ENCODE measurements at regions not wholly inside any gene's neighbourhood (a gene's known extent, or its start where the extent isn't known, plus 50 kb on each side); places are given as distances from the start of the nearest gene placed in this dataset.

DNA sequence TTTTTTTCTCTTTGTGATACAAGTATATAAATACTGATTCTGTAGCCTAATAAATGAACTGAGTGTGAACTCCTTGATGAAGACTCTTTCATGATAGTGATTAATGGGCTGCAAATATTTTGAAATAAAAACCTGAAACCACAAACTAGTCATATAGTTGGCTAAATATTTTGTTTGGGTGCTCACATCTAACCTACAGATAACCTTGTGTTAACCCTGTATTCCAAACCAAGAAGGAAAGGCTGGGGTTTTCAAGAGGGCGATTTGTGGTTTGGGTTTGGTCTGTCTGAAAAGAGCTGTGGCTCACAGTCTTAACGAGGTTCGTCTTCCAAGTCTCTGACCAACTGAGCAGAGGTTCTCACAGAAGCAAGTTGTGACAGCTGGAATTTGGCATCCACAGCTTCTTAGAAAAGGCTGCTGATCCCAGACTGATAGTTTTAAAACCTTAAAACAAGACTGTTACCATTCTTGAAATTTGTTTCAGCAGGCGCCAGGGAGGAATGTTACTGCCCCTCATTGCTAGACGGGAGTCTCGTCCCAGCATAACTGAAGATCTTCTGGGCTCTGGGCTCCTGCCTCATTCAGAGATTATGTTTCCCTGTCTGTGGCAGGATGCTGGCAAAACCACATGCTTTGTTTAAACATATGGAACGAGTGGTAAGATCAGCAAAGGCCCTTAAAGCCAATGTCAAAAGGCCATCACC, 736.4 kb upstream of the MARCKS start:
- DNase-seq = no peak

DNA sequence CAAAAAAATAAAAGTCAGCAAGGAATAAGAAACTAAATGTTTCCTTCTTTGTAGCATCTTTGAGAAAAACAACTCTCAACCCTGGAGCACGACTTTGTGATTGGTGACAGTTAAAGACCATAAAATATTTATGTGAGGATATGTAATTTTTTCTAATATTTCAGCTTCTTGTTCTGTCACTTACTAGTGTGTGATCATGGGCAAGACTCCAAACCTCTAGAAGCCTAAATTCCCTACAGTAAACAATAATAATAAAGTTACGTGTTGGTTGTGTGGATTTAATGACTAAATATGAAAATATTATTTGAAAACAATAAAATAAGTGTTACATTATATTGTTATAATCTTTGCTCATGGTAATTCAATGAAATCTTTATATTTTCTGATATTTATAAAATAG, 735.6 kb upstream of the MARCKS start:
- DNase-seq = no peak

DNA sequence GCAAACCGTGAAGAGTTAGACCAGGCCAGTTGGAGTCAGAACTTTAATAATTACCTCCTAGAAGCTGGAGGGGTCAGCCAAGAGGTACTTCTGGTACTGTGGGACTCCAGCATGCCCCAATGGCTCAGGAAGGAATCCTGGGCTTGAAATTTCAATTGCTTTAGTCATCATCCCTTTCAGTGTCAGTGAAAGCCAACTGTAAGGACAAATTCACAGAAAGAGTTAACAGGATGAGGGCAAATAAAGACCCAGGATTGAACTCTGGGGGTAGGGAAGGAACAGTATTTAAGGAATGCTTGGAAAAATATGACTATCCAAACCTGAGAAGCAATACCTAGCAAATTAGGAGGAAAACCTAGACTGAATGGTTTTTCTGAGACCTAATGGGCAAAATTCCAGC, 735.1 kb upstream of the MARCKS start:
- no peak for DNase-seq

DNA sequence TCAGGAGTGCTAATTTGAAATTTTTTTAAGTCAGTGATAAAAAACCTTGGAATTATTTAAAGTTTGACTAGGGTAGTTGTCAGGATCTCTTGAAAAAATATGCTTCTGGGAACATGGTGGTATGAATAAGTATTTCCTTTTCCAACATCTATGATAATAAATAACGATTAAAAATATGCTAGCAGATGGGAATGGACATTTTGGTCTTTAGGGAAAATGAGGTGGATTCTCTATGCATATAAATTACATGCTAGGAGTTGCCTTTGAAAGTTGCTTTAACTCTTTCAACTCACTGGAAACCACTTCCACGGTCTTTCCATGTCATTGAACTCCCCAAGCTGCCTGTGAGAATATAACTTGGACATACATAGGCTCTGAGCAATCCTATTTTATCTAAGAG, 731.5 kb upstream of the MARCKS start:
- DNase-seq = no peak

DNA sequence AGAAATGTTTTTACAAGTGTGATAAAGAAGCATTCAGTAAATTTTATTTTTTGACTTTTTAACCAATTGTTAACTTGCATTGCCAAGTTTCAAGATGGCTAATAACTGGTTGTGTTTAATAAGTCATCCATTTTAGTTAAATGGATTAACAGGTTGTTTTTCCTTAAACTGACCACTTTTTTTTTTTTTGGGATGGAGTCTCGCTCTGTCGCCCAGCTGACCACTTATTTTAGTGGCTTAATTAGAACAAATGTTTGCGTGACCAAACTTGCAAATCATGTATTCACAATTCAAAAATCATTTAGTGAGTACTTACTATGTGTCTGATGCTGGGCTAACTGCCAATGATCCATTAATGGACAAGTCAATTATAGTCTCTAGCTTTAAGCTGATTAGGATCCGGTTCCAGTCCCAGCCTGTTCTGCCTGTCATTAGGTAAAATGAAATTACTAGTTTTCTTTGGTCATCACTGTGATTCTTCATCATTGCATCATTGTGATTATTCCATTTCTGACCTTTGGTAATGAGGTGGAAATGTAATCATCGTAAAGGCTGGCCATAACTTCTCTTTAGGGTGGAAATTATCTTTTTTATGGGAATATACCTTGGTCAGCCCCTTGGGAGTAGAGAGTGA, 729.2 kb upstream of the MARCKS start:
- DNase-seq = peak; percentile 30

DNA sequence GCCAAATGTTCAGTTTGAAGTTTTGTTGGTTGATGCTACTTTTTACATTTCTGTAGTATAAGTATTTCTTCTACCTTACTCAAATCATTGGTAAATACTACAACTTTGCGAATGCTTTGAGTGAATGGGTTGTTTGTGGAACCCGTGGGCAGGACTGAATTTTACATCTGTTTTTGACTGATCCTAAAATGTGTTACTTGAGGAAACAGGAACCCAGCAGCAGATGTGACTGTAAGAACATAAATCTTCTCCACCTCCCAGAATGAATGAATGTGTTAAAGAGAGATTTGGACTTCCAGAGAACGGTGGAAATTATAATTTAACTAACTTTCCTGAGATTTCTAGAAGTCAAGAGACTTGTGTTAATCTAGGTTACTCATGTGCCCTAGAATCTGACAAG, 728.5 kb upstream of the MARCKS start:
- DNase-seq = no peak

DNA sequence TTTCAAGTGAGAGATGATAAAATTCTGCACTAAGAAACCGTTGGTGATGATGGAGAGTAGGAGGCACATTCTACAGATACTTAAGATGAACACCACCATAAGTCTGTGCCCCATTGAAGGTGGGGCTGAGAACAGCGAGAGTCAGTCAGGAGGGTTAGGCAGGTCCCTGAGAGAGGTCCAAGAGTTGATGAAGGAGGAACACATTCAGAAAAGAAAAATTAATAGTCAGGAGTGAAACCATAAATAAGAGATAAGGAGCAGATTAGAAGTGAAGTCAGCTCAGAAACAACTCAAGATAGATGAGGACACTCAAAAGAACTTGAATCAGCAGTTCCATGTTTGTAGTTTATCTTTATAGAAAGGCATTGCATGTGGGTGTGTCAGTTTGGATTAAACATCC, 727.2 kb upstream of the MARCKS start:
- DNase-seq = no peak

DNA sequence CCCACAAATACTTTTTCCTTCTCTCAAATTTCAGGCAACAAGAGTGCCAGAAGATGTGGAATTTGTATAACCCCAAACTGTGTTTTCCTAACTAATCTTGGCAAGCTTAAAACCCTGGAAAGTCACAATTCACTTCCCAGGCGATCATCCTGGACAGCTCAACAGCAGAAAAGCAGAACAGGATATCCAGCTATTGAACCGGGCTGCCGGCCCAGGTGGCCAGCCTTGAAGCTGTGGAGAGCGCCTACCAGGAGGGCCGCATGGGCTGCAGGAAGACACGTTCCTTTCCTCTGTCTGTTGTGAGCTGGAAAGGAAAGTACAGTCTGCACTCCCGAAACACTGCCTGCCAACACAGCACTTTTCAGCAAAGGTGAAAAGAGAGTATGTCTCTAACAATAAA, 719.7 kb upstream of the MARCKS start:
- no peak for DNase-seq

DNA sequence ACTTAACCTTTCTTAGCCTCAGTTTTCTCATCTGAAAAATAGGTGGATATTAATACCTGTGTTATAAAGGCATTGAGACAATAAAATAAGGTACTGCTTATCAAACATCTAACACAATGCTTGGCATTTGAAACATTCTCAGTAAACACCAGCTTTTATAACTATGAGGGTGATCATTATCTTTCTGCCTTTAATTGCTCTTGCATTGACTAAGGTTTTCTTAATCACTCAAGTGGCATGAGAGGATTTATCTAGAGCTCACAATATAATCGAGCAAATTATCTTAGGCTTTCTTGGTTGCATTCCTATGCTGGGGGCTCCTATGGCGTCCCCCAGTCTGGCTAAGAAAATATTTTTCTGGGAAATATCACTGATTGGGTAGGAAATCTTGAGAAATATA, 716.4 kb upstream of the MARCKS start:
- no peak for DNase-seq

DNA sequence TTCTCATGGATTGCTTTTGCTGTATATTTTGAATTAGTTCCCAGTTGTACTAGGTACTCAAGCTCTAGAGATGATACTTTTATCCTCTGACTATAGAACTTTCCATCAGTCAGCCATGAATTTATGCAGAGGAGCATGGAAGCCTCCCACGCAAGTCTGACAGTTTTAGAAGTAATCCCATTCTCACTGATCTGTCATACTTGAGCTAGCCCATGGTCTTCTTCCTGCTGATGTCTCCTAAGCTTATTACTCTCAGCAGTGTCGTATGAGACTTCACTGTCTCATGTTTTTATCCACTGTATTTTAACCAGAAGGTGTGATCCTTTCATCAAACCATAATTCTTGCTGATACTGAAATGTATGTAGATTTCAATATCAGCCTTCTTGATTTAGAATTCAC, 715.2 kb upstream of the MARCKS start:
- no peak for DNase-seq

DNA sequence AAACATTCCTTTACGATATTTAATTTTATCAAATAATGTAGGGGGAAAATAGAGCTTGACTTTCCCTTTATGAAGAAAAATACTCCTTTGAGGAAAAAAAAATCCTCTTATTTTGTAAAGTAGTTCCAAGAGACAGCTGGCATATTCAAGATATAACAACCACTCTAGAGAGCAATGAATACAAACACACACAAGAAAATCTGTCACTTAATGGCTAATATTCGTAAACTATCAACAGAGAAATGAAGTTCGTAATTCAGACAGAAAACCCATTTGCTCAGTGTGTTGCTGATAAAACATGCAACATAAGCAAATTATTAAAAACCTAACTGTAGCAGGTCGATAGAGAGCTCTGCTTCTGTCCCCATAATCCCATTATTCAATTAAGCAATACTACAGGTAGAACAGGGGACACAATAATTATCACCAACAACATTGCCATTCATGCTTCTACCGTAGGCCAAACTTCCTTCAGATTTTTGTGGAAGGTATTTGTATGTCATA, 714.4 kb upstream of the MARCKS start:
- DNase-seq = no peak

DNA sequence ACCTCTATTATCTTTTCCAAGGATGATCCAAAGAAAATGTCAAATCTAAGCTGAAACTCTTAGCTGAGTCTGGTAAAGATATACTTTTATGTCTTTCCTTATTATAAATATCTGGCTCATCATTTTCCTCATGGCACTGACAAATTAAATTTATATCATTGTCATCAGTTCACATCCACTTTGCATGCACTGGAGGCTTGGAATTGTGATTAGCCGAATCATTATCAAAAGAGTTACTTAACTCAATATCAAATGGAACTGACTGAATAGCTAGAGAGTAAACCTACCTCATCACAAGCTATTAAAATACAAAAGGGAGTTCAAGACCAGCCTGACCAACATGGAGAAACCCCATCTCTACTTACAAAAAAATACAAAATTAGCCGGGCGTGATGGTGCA, 713.9 kb upstream of the MARCKS start:
- no peak for DNase-seq

DNA sequence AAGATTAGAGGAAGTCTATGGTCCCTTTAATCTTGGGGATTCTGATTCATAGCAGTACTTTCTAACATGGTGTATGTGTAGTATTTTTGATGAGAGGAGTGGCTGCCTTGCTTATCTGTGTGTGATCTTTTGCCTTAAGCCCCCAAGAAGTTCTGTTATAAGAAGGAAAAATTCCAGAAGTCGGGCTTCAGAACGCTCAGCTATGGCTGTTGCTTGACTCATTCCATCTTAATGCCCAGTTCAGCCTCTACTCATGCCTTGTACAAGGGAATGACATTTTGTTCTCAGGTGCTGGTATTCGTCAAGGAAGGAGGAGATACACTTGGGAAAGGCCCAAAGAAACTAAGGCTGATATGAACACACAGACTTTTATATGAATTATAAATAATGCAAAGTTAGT, 713.0 kb upstream of the MARCKS start:
- DNase-seq = no peak

DNA sequence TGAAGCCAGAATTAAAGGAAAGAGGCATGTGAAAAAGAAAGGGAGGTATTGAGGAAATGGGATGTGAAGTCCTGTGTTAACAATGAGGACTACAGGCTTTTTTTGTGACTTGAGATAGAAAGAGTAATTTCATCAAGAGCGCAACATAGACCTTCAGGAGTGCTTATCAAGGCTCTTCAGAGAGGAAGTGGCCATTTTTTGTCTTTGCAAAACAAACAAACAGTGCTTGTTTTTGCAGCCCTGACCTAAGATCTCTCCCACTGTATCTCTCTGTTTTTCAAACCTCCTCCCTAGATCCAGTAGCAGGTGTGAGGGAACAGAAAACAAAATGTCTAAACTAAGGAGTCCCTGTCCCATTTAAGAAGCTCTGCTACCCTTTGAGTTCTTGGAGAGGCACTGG, 710.3 kb upstream of the MARCKS start:
- no peak for DNase-seq

DNA sequence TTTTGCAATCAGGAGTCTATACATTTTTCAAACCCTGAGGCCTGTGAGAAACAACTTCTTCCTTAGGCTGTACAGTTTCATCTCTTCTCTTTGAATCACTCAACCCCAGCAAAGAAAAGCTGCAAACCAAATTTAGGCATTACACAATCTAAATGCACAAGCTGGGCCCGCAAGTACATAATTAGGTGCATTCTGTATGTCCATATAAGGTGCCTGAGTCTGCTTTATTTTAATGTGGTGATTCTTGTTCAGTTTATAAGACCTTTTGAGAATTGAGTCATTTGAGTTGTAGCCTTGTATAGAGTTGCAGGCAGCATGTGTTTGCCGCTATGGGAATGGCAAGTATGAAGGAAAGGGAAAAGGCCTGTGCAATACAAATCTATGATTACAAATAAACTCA, 709.6 kb upstream of the MARCKS start:
- DNase-seq = no peak

DNA sequence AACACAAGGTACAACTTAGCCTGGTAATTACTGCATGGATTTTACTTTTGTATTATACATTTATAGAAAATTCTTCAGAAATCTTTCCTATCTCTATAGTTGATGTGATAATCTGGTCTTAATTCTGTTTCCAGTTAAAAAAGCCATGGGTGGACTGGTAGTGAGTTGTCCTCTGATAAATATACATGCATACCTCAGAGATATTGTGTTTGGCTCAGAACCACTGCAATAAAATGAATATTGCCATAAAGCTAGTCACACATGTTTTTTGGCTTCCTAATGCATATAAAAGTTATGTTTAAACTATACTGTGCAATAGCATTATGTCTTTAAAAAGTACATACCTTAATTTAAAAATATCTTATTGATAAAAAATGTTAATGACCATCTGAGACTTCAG, 708.6 kb upstream of the MARCKS start:
- DNase-seq = no peak

DNA sequence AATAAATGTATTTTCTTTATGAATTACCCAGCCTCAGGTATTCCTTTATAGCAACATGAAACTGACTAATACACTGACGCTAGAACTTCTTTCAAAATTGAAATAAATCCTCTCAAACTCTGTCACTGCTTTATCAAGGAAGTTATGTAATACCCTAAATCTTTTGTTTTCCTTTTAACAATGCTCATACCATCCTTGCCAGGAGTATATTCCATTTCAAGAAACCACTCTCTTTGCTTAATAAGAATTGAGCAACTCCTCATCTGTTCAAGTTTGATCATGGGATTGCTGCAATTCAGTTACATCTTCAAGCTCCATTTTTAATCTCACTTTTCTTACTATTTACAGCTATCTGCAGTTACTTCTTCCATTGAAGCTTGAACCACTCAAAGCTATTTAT, 707.6 kb upstream of the MARCKS start:
- no peak for DNase-seq

DNA sequence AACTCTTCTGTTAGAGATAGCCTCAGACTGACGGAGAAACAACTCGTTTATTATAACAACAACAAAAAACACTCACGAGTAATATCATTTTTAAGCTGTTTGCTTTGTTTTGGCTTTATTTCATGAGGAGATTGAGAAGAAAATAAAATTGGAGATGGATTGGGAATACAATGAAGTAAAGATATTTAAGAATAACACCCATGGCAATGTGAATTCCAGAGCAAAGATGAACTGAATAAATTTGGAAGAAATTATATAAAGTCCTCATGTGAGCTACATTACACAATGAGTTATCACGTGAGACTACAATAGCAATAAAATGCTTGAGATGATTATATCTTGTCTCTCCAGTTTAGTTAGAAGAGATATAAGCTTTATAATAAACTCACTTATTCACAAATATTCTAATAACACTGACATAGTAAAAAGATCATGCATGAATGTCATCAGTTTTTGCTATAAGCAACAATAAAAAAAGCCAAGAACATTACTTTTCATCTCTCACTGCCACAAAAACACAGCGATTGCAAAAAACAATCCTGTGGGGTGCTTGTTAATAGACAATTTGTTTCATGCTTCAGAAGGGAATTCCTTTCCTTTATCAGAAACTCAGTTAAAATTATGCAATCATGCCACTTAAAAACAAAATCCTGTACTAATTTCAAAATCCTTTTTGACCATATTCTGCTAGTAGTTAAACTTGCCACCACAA, 696.7 kb upstream of the MARCKS start:
- DNase-seq = no peak

DNA sequence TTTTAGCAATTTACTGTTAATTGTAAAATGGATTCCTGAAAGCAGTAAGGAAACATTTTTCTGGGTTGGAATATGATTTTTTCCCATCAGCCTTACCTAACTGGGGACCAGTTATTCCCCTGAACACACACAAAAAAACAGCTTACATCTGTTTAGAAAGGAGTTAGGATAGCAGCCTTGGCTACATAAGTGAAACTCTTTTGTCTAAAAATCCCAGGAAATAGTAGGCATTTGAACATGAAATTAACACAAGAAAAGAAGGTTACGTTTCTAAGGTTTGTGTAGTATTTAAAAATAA, 696.2 kb upstream of the MARCKS start:
- DNase-seq = no peak

DNA sequence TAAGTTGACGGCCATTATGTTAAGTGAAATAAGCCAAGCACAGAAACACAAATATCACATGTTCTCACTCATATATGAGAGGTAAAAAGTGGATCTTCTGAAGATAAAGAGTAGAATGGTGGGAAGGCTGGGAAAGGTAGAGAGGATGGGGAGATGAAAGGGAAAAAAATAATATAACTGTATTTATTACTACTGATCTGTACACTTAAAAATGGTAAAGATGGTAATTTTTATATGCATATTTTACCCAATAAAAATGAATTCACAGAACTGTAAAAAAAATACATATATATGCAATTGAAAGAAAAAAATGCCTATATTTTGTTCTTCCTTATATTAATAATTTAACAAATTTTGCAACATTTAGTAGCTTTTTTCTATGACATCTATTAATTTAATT, 694.4 kb upstream of the MARCKS start:
- DNase-seq = no peak

DNA sequence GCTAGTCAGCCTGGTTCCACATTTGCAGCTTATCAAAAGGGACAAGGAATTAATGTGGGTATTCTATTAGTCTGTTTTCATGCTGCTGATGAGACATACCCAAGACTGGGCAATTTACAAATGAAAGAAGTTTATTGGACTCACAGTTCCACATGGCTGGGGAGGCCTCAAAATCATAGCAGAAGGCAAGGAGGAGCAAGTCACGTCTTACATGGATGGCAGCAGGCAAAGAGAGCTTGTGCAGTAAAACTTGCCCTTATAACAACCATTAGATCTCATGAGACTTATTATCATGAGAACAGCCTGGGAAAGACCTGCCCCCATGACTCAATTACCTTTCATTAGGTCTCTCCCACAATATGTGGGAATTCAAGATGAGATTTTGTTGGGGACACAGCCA, 689.1 kb upstream of the MARCKS start:
- no peak for DNase-seq

DNA sequence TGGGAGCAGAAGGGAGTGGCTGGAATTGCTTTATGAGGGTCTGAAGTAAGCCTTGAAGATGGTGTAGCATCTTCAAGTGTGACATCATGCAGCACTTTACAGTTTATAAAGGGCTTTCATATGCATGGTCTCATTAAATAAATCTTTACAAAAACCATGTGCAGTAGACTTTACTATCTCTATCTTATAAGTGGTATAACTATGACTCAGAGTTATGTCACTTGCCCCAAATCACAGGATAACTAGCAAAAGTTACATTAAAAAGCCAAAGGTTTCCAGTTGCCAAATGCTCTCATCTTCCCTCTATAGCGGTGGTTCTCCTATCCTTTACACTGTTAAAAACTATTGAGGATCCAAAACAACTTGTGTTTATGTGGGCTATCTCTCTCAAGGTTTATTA, 687.7 kb upstream of the MARCKS start:
- DNase-seq = no peak

DNA sequence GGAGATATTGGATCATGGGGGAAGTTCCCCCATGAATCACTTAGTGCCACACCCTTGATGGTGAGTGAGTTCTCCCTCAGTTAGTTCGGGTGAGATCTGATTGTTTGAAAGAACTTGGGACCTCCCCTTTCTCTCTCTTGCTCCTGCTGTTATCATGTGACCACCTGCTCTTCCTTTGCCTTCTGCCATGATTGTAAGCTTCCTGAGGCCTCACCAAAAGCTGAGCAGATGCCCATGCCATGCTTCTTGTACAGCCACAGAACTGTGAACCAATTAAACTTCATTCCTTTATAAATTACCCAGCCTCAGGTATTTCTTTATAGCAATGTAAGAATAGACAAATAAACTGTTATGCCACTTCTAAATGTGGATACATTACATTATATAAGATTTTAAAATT, 686.7 kb upstream of the MARCKS start:
- no peak for DNase-seq

DNA sequence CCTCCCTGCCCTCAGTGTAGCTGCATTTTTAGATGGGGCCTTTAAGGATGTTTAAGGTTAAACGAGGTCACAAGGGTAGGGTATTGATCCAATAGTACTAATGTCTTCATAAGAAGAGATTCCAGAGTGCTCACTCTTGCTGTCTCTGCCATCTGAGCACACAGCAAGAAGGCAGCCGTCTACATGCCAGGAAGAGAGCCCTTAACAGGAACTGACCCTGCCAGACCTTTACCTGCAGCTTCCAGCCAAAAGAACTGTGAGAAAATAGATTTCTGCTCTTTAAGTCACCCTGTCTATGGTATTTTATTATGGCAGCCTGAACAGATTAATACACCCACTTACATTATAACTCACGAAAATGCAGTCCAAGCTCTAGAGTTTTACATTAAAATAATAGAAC, 685.3 kb upstream of the MARCKS start:
- no peak for DNase-seq

DNA sequence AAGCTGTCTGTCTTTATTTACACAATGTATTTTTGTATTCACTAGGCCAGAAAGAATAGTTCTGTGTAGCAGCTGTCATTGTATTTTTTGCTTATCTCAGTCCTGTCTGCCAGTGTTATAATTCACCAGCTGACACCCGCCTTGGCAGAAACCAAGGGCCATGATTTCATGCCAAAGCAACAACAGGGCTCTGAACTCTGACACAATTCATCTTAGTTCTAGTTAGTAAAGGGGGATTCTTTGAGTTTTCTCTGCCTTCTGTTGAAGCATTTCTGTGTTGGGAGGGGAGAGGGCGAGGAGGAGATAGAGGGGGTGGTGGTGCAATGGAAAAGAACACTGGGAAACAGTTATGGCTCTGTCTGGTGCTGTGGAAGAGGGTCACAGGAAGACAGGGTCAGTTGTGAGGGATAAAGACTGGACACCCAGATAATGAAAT, 684.6 kb upstream of the MARCKS start:
- peak; percentile 81 for DNase-seq

All from DMS 273 treated with DMSO at 0.1 percent for 48 hours (cell line).